ENCODE measurements at regions not wholly inside any gene's neighbourhood (a gene's known extent, or its start where the extent isn't known, plus 50 kb on each side); places are given as distances from the start of the nearest gene placed in this dataset.

DNA sequence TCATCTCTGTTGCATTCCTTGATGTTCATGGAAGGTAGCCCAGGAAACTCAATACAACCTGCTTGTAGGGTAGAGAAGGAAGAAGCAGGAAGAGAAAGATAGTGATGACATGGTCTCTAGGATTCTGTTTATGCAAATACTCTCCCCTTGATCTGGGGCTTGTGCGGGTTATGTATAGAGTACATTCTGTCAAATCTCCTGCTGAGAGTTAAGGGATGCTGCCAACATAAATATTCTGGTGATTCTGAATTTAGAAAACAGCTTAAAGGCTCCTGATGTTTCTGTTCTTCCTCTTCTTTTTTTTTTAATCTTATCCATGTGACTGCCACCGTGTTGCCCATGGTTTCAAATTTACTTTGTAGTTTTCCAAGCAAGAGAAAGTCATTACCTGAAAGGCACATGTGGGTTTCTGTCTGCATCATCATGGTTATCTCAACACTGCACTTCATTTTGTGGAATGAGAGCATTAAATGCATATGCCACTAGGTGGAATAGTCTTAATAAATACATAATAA is 150.6 kb downstream of the RPS12 start:
- TF ChIP-seq, protein P1, sequence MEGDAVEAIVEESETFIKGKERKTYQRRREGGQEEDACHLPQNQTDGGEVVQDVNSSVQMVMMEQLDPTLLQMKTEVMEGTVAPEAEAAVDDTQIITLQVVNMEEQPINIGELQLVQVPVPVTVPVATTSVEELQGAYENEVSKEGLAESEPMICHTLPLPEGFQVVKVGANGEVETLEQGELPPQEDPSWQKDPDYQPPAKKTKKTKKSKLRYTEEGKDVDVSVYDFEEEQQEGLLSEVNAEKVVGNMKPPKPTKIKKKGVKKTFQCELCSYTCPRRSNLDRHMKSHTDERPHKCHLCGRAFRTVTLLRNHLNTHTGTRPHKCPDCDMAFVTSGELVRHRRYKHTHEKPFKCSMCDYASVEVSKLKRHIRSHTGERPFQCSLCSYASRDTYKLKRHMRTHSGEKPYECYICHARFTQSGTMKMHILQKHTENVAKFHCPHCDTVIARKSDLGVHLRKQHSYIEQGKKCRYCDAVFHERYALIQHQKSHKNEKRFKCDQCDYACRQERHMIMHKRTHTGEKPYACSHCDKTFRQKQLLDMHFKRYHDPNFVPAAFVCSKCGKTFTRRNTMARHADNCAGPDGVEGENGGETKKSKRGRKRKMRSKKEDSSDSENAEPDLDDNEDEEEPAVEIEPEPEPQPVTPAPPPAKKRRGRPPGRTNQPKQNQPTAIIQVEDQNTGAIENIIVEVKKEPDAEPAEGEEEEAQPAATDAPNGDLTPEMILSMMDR (IDR thresholded peaks at IDR 0.05), result no peak
- TF ChIP-seq POLR2AphosphoS5 (IDR thresholded peaks at IDR 0.05) (no peak), POLR2A (IDR thresholded peaks at IDR 0.05) (no peak), EP300 (IDR thresholded peaks at IDR 0.05) (no peak)
